ENCODE measurements at regions not wholly inside any gene's neighbourhood (a gene's known extent, or its start where the extent isn't known, plus 50 kb on each side); places are given as distances from the start of the nearest gene placed in this dataset.

- TF ChIP-seq CTCF (IDR thresholded peaks at IDR 0.05), result no peak
- TF ChIP-seq POLR2AphosphoS5 (IDR thresholded peaks at IDR 0.05; ENCODE audit: insufficient read depth in 1 of 2, low read depth in 1 of 2), result no peak
- no peak for TF ChIP-seq POLR2A (IDR thresholded peaks at IDR 0.05)
Measured at GRCh38 chr4:181674315-181674875, 568.8 kb upstream of the TENM3 start.

All from vagina (tissue), 2 donors.